ENCODE measurements at regions not wholly inside any gene's neighbourhood (a gene's known extent, or its start where the extent isn't known, plus 50 kb on each side); places are given as distances from the start of the nearest gene placed in this dataset.
A peak's percentile ranks its signal among the peaks of the same experiment; 100 is the strongest.
"Not testable (repeated sequence)": the region's sequence is repeated elsewhere in the genome, so short reads cannot be mapped to it uniquely, and the experiment has no call there.

DNA sequence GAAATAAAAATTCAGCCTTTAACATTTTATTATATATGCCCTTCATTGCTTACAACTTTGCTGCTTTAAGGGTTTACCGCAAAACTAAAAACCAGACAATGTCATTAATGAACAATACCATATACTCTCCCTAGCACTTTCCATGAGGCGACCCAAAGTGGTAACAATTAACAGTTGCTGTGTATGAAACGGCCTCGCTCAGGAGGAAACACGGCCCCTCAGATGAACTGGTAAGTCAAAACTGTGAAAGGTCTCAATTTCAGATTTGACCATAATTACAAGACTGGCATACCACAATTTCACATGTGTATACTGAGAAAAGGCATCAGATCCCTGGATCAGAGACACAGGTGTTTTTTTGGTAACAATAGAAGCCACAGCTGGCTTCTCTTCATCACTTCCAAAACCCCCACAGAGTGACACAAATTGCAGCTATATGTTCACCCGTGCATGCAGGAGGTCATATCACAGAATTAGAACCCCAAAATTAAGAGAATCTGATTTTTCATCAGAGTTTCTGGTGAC lies 611.9 kb upstream of the ADAMTS5 start:
- no peak for DNase-seq (ENCODE audit: low spot score)
- no peak for ATAC-seq

- ATAC-seq, result no peak
- DNase-seq (ENCODE audit: low spot score), result no peak
Observed at GRCh38 chr21:27572696-27573095, 605.8 kb upstream of the ADAMTS5 start.

GRCh38 chr21:27571706-27572105 lies 604.8 kb upstream of the ADAMTS5 start:
- DNase-seq (ENCODE audit: low spot score), result no peak
- no peak for ATAC-seq

DNA sequence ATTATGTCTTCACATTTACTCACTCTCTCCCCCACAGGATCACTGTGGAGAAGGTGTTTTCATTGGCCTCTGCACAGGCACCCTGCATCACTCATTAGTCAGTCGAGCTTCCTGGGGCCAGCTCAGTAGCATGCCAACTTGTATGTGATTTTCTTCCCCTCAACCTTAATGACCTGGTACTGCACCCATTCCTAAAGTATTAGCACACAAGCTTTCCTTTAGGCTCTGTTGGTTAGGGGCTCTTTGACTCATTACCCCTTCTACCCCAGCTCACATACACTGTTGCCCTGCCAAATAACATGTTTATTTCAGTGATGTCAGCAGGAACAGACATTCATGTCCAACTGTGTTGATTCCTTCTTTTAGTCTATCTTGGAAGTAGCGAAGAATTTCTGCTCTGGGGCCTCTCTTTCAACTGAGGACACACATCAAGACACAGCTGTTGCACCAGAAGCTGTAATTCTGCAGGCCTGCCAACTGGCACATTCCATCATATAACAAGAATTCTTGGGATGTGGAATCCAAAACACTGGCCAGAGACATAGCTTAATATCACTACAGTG lies 603.5 kb upstream of the ADAMTS5 start:
- DNase-seq (ENCODE audit: low spot score), result no peak
- peak; percentile 16 for ATAC-seq

GRCh38 chr21:27569831-27570230 lies 602.9 kb upstream of the ADAMTS5 start:
- DNase-seq (ENCODE audit: low spot score) (no peak), ATAC-seq (no peak)

GRCh38 chr21:27569091-27569490 lies 602.2 kb upstream of the ADAMTS5 start:
- DNase-seq (ENCODE audit: low spot score) (no peak), ATAC-seq (no peak)

GRCh38 chr21:27567381-27567780 lies 600.5 kb upstream of the ADAMTS5 start:
- ATAC-seq, result no peak
- no peak for DNase-seq (ENCODE audit: low spot score)

DNA sequence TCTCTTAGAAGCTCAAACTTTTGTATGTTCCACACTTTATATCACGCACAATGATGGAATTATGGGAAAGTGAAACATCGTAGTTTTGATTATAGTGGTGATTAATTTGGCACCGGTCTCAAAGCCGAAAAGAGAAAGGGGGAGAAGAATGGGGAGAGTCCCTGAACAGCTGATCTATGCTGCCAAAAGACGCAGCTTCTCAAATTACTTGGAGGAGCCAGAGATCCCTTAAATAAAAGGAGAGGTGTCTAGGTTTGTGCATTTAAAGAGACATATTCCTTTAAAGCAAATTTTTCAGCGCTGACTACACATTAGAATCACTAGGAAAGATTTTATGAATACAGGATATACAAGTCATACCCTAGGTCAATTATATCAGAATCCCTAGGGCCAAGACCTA lies 599.6 kb upstream of the ADAMTS5 start:
- ATAC-seq, result no peak
- no peak for DNase-seq (ENCODE audit: low spot score)

- no peak for ATAC-seq
- no peak for DNase-seq (ENCODE audit: low spot score)
Observed at GRCh38 chr21:27565364-27565763, 598.5 kb upstream of the ADAMTS5 start.

DNA sequence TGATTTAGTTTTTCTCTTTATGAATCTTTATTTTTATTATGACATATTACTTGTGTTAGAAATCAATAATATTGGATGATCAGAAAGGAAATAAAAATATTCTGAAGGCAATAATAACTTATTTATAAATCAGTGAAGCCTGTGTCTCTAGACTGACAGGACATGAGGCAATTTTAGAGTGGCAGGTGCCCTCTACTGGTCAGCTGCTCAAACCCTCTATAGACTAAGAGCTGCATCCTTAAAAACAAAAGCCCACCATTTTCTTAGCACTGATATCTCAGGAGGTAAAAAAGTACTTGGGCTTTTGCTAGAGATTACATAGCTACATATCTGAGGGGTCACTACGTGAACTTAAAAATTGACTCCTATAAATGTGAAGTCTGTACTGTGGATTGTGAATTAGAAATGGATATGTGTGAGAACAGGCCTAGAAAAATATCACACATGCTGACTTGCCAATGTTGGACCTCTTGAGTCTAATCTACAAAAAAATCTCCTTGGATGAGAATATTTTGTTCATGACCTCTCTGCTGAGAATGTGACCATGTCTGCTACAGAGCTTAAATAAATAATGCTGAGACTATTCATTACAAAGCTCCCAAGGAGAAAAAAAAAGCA lies 597.9 kb upstream of the ADAMTS5 start:
- ATAC-seq (peak; percentile 80), DNase-seq (ENCODE audit: low spot score) (no peak)

GRCh38 chr21:27562303-27562702 lies 595.4 kb upstream of the ADAMTS5 start:
- no peak for ATAC-seq
- no peak for DNase-seq (ENCODE audit: low spot score)

GRCh38 chr21:27561116-27561515 lies 594.2 kb upstream of the ADAMTS5 start:
- ATAC-seq (no peak), DNase-seq (ENCODE audit: low spot score) (no peak)

- ATAC-seq (no peak), DNase-seq (ENCODE audit: low spot score) (no peak)
Observed at GRCh38 chr21:27557356-27557755, 590.5 kb upstream of the ADAMTS5 start.

DNA sequence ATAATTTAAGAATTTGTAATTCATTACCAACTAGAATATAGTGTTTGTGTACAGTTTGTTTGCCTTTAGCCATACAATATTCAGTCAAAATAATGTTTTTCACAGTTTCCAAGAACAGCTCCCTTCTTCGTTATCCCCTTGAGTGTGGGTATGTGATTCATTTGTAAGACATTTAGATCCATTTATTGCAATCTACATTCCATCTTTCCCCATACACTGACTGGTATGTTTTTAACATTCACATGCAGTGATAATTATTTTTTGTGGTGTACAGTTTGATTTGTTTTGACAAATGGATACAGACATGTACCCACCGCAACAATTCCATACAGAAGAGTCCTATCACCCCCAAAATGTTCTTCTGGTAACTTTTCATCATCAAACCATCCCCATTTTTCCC lies 589.1 kb upstream of the ADAMTS5 start:
- DNase-seq (ENCODE audit: low spot score), result no peak
- no peak for ATAC-seq

DNA sequence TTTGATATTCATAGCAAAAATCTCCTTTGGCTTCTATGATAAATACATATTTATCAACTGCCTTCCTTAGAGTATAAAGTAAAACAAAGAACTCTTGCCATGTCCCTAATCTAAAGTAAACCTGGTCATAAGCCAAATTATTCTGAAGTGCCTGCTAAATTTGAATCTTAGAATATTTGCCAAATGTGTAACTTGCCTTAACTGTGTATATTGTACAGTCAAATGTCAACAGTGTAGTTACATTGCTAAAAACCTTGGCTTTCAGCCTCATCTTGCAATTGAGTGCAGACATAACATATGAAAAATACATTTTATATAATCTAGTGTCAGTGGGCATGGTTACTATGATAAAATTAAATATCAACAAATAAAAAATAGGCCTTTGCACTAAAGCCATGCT lies 583.4 kb upstream of the ADAMTS5 start:
- DNase-seq (ENCODE audit: low spot score) (no peak), ATAC-seq (no peak)

DNA sequence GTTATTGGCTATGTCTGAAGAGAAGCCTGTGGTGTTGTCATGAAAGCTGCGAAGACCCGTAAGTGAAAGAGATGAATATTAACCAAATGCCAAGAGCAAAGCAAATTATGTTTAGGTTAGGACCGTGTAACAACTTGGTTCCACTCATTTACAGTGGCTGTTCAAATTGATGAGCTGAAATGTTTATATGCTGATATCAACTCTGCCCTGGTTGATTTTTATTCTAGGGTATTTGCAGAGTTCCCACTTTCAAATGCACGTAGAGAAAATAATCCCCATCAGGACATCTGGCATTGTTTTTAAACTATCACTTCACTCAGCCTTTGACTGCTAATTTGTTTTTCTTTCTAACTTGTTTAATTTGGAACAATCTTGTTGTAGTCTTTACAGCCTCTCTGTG lies 581.6 kb upstream of the ADAMTS5 start:
- DNase-seq (ENCODE audit: low spot score), result no peak
- ATAC-seq, result no peak

- no peak for DNase-seq (ENCODE audit: low spot score)
- ATAC-seq, result no peak
Observed at GRCh38 chr21:27545754-27546349, 579.0 kb upstream of the ADAMTS5 start.

GRCh38 chr21:27542126-27542525 lies 575.2 kb upstream of the ADAMTS5 start:
- not testable (repeated sequence) for DNase-seq (ENCODE audit: low spot score); ATAC-seq

DNA sequence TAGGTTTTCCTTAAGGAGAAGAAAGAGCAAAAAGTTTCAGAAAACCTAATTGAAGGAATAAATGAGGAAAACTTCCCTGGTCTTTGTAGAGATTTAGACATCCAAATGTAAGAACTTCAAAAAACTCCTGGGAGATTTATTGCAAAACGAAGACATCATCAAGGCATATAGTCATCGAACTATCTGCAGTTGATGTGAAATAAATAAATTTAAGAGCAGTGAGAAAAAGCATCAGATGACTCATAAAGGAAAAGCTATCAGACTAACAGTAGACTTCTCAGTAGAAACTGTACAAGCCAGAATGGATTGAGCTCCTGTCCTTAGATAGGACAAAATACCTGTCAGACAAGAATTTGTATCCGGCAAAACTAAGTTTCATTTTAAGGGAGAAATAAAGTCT lies 569.4 kb upstream of the ADAMTS5 start:
- no peak for DNase-seq (ENCODE audit: low spot score)
- no peak for ATAC-seq

DNA sequence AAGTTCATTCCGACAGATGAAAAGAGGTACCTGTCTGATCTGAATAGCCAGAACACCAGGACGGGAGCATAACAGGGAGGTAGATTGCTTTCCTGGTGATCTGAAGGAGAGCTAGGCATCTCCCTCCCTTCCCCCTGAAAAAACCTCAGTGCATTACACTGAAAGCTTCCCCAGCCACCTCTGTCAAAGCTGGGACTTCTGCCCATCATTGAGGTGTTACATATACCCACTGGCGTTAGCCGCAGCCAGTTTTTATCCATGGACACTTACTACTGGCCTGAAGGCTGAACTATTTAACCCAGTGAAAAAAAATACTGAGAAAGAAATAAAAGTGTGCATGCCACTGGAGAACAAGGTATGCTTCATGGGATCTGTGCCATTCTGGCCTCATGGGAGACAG lies 568.3 kb upstream of the ADAMTS5 start:
- ATAC-seq (no peak), DNase-seq (ENCODE audit: low spot score) (no peak)

DNA sequence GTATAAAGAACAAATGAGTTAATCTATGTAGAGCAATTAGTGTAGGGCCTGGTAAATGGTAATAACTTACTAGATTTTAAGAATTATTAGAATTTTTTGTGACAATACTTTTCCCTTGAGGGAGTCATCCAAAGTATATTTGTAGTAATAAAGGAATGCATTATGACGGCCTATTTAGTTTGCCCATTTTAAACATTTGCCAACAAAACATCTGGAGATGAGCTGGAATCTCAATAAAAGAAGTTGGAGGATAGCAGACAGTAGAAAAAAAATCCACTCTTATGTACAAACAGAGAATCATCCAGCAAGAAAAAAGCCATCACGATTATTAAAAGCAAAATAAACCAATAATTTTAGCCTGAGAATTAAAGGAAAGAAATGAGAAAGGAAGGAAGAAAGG lies 567.3 kb upstream of the ADAMTS5 start:
- DNase-seq (ENCODE audit: low spot score) (no peak), ATAC-seq (no peak)

- DNase-seq (ENCODE audit: low spot score) (no peak), ATAC-seq (no peak)
Observed at GRCh38 chr21:27532076-27532475, 565.2 kb upstream of the ADAMTS5 start.

DNA sequence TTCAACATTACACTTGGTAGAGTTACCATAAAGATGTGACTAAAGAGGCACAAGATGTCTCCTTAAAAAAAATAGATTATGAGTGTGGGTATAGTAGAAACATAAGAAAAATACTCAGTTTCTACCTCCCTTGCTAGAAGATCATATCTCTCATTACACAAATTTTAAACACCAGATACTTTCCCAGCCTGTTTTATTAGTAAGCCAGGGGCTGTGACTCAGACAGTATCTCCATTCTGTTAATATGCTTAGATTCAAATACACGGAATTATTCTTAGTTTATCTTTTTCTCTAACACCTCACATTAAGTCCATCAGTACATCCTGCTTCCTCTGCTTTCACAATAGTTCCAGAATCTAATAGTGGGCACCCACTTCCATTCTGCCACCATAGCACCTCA lies 561.8 kb upstream of the ADAMTS5 start:
- DNase-seq (ENCODE audit: low spot score) (no peak), ATAC-seq (no peak)
